ENCODE measurements at regions not wholly inside any gene's neighbourhood (a gene's known extent, or its start where the extent isn't known, plus 50 kb on each side); places are given as distances from the start of the nearest gene placed in this dataset.
A peak's percentile ranks its signal among the peaks of the same experiment; 100 is the strongest.

GRCh38 chr15:95929232-95929846 lies 401.2 kb upstream of the NR2F2 start:
- no peak for ATAC-seq
- intact Hi-C loops (cut with micrococcal nuclease) = no loop called here
- DNase-seq = no peak

- ATAC-seq = peak; percentile 52
- DNase-seq = no peak
- intact Hi-C loops (cut with micrococcal nuclease) = no loop called here
Measured at GRCh38 chr15:95930659-95931375, 399.7 kb upstream of the NR2F2 start.

GRCh38 chr15:95931619-95932018 lies 398.9 kb upstream of the NR2F2 start:
- DNase-seq = no peak

GRCh38 chr15:95932141-95932540 lies 398.4 kb upstream of the NR2F2 start:
- intact Hi-C loops (cut with micrococcal nuclease) = no loop called here
- ATAC-seq = no peak
- DNase-seq = no peak

More at GRCh38 chr15:95931619-95932018, 398.9 kb upstream of the NR2F2 start:
- intact Hi-C loops (cut with micrococcal nuclease) = no loop called here
- no peak for ATAC-seq

GRCh38 chr15:95932676-95933075 lies 397.8 kb upstream of the NR2F2 start:
- intact Hi-C loops (cut with micrococcal nuclease) = no loop called here
- ATAC-seq (no peak), DNase-seq (no peak)

GRCh38 chr15:95935852-95936251 lies 394.6 kb upstream of the NR2F2 start:
- DNase-seq = no peak
- intact Hi-C loops (cut with micrococcal nuclease) = no loop called here
- ATAC-seq = no peak

- peak; percentile 48 for ATAC-seq
- DNase-seq = no peak
- intact Hi-C loops (cut with micrococcal nuclease) = no loop called here
Measured at GRCh38 chr15:95937128-95937528, 393.4 kb upstream of the NR2F2 start.

GRCh38 chr15:95940431-95940985 lies 390.0 kb upstream of the NR2F2 start:
- DNase-seq (no peak), ATAC-seq (no peak)
- intact Hi-C loops (cut with micrococcal nuclease) = no loop called here

- ATAC-seq (no peak), DNase-seq (no peak)
- intact Hi-C loops (cut with micrococcal nuclease) = no loop called here
Measured at GRCh38 chr15:95944193-95944592, 386.3 kb upstream of the NR2F2 start.

- DNase-seq (no peak), ATAC-seq (no peak)
- intact Hi-C loops (cut with micrococcal nuclease) = no loop called here
Measured at GRCh38 chr15:95944661-95945255, 385.7 kb upstream of the NR2F2 start.

- no peak for DNase-seq
- intact Hi-C loops (cut with micrococcal nuclease) = no loop called here
- no peak for ATAC-seq
Measured at GRCh38 chr15:95946241-95946640, 384.3 kb upstream of the NR2F2 start.

- ATAC-seq (no peak), DNase-seq (no peak)
- intact Hi-C loops (cut with micrococcal nuclease) = no loop called here
Measured at GRCh38 chr15:95946926-95947325, 383.6 kb upstream of the NR2F2 start.

GRCh38 chr15:95948411-95948810 lies 382.1 kb upstream of the NR2F2 start:
- ATAC-seq = no peak
- intact Hi-C loops (cut with micrococcal nuclease) = no loop called here
- DNase-seq = no peak

- ATAC-seq (no peak), DNase-seq (no peak)
- intact Hi-C loops (cut with micrococcal nuclease) = no loop called here
Measured at GRCh38 chr15:95953032-95953431, 377.5 kb upstream of the NR2F2 start.

GRCh38 chr15:95957861-95958260 lies 372.6 kb upstream of the NR2F2 start:
- ATAC-seq = no peak
- intact Hi-C loops (cut with micrococcal nuclease) = no loop called here
- DNase-seq = no peak

- DNase-seq (no peak), ATAC-seq (peak; percentile 35)
- intact Hi-C loops (cut with micrococcal nuclease) = no loop called here
Measured at GRCh38 chr15:95958382-95958781, 372.1 kb upstream of the NR2F2 start.

- intact Hi-C loops (cut with micrococcal nuclease) = no loop called here
- ATAC-seq (no peak), DNase-seq (no peak)
Measured at GRCh38 chr15:95968856-95969255, 361.6 kb upstream of the NR2F2 start.

GRCh38 chr15:95970326-95970725 lies 360.2 kb upstream of the NR2F2 start:
- no peak for DNase-seq
- no peak for ATAC-seq
- intact Hi-C loops (cut with micrococcal nuclease) = no loop called here

- DNase-seq (peak; percentile 46), ATAC-seq (peak; percentile 67)
- intact Hi-C loops (cut with micrococcal nuclease) = no loop called here
Measured at GRCh38 chr15:95972041-95972553, 358.4 kb upstream of the NR2F2 start.

GRCh38 chr15:95972812-95973211 lies 357.7 kb upstream of the NR2F2 start:
- no peak for ATAC-seq
- intact Hi-C loops (cut with micrococcal nuclease) = no loop called here

More at GRCh38 chr15:95972812-95973211, 357.7 kb upstream of the NR2F2 start:
- DNase-seq = no peak
